NB4 (cell line): ENCODE measurements at regions not wholly inside any gene's neighbourhood (a gene's known extent, or its start where the extent isn't known, plus 50 kb on each side); places are given as distances from the start of the nearest gene placed in this dataset.

Experiments used
- POLR2A ChIP-seq: IDR thresholded peaks from 2 replicates; pipeline ENCODE4 v1.6.1; 2011; ENCODE audit warnings: mild to moderate bottlenecking; ENCODE audit not compliant: insufficient read length; ENCODE audit errors: extremely low read depth
- TF ChIP-seq, protein P1 (sequence below): IDR thresholded peaks from one replicate; pipeline ENCODE4 v1.5.1; 2012; ENCODE audit warnings: low read depth, low read length
- TF ChIP-seq, protein P2 (sequence below): IDR thresholded peaks from 2 replicates; pipeline ENCODE4 v1.6.1; 2011; ENCODE audit warnings: low read depth, low read length

DNA sequence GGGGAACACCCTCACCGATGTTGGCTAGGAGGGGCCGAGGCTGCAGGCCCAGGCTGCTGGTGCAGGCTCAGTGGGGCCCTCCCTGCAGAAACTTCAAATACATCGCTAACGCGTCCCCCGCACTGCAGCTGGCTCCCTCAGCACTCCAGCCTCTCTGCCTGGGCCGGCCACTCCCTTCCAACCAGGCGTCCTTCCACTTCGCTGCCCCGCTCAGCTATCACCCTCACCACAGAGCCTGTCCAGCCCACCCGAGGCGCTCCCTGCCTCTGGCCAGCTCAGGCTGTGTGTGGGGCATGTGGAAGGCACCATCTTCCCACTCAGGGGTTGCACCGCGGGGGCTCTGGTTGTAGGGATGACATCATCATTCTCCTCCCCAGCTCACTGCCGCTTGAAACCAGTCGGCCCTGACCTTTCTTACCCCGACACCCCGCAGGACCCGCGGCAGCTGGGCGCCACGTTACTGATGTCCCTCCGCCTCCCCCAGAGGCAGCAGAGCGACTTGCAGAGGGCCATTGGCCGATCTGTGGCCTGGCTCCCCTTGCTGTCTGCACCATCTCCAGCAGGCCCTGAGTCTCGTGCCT lies 199.9 kb upstream of the RTL1 start:
- TF ChIP-seq, protein P1, sequence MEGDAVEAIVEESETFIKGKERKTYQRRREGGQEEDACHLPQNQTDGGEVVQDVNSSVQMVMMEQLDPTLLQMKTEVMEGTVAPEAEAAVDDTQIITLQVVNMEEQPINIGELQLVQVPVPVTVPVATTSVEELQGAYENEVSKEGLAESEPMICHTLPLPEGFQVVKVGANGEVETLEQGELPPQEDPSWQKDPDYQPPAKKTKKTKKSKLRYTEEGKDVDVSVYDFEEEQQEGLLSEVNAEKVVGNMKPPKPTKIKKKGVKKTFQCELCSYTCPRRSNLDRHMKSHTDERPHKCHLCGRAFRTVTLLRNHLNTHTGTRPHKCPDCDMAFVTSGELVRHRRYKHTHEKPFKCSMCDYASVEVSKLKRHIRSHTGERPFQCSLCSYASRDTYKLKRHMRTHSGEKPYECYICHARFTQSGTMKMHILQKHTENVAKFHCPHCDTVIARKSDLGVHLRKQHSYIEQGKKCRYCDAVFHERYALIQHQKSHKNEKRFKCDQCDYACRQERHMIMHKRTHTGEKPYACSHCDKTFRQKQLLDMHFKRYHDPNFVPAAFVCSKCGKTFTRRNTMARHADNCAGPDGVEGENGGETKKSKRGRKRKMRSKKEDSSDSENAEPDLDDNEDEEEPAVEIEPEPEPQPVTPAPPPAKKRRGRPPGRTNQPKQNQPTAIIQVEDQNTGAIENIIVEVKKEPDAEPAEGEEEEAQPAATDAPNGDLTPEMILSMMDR: no peak
- no peak for TF ChIP-seq POLR2A
- TF ChIP-seq, protein P2, sequence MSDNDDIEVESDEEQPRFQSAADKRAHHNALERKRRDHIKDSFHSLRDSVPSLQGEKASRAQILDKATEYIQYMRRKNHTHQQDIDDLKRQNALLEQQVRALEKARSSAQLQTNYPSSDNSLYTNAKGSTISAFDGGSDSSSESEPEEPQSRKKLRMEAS: no peak
